CD8-positive, alpha-beta memory T cell (primary cell): ENCODE measurements at regions not wholly inside any gene's neighbourhood (a gene's known extent, or its start where the extent isn't known, plus 50 kb on each side); places are given as distances from the start of the nearest gene placed in this dataset.

ENCODE experiments used
- CTCF ChIA-PET: fragments of 350-600 bp; sonication (Branson Sonifier 250); formaldehyde crosslinking; loops from one replicate; lab custom pipeline; 2021; ENCODE audit warnings: antibody characterized with exemption; lab: Charles Lee
- POLR2A ChIA-PET: fragments of 350-600 bp; sonication (Branson Sonifier 250); formaldehyde crosslinking; loops from one replicate; lab custom pipeline; 2021; ENCODE audit warnings: antibody characterized with exemption; lab: Charles Lee
- DNase-seq, 5 donors: peaks; one replicate each; pipeline versions ENCODE4 v3.0.0 to v3.0.0-alpha.2; 2020 to 2022; ENCODE audit warnings: mixed read lengths in 1 of 5
- H3K27ac ChIP-seq: one replicate; pipeline ENCODE4 v1.7.0; 2013; ENCODE audit warnings: low read depth, mild to moderate bottlenecking, low read length, moderate library complexity
- H3K27me3 ChIP-seq: 2 replicates; pipeline ENCODE4 v1.7.0; 2013; ENCODE audit warnings: low read length, mild to moderate bottlenecking; ENCODE audit not compliant: insufficient read depth, poor library complexity, severe bottlenecking
- H3K36me3 ChIP-seq: 2 replicates; pipeline ENCODE4 v1.7.0; 2013; ENCODE audit warnings: mild to moderate bottlenecking, low read length, moderate library complexity; ENCODE audit not compliant: insufficient read depth
- H3K4me1 ChIP-seq: 2 replicates; pipeline ENCODE4 v1.7.0; 2013; ENCODE audit warnings: mild to moderate bottlenecking, low read length, moderate library complexity; ENCODE audit not compliant: insufficient read depth
- H3K4me3 ChIP-seq: 2 replicates; pipeline ENCODE4 v1.7.0; 2013; ENCODE audit warnings: mild to moderate bottlenecking, low read length
- H3K9me3 ChIP-seq: 2 replicates; pipeline ENCODE4 v1.7.0; 2013; ENCODE audit warnings: mild to moderate bottlenecking, low read length
- H3K27ac Mint-ChIP-seq, 8 donors: one replicate each; pipeline ENCODE4 v1.8.0; 2020 to 2021; ENCODE audit warnings: mixed read lengths in 8 of 8, mild to moderate bottlenecking in 6 of 8, inconsistent platforms in 3 of 8, moderate library complexity in 3 of 8
- H3K27me3 Mint-ChIP-seq, 2 donors: one replicate each; pipeline ENCODE4 v1.8.0; 2020 to 2021; ENCODE audit warnings: mixed read lengths in 2 of 2, mild to moderate bottlenecking in 1 of 2, moderate library complexity in 1 of 2
- H3K36me3 Mint-ChIP-seq, 3 donors: one replicate each; pipeline ENCODE4 v1.8.0; 2020 to 2021; ENCODE audit warnings: mixed read lengths in 3 of 3, inconsistent platforms in 1 of 3, mild to moderate bottlenecking in 1 of 3
- H3K4me1 Mint-ChIP-seq, 3 donors: one replicate each; pipeline ENCODE4 v1.8.0; 2020 to 2021; ENCODE audit warnings: mixed read lengths in 3 of 3, inconsistent platforms in 1 of 3, mild to moderate bottlenecking in 1 of 3
- H3K4me3 Mint-ChIP-seq, 7 donors: one replicate each; pipeline ENCODE4 v1.8.0; 2020 to 2021; ENCODE audit warnings: mixed read lengths in 7 of 7, mild to moderate bottlenecking in 6 of 7, moderate library complexity in 4 of 7, inconsistent platforms in 2 of 7
- H3K9me3 Mint-ChIP-seq, 5 donors: one replicate each; pipeline ENCODE4 v1.8.0; 2020 to 2022; ENCODE audit warnings: mixed read lengths in 5 of 5, mild to moderate bottlenecking in 3 of 5, moderate library complexity in 2 of 5, inconsistent platforms in 1 of 5

- H3K36me3 Mint-ChIP-seq = peaks cover 0 to 13% (median 2%) of the 10 kb centered on the region in 3 donors
- H3K9me3 Mint-ChIP-seq = no peaks in the 10 kb centered on the region
- peaks cover 83 to 96% (median 96%) of the 10 kb centered on the region in 3 donors for H3K4me1 Mint-ChIP-seq
- DNase-seq = no peak
- H3K4me1 ChIP-seq = peaks cover 78% of the 10 kb centered on the region
- no peaks in the 10 kb centered on the region for H3K27me3 Mint-ChIP-seq
- ChIA-PET POLR2A (interaction anchor here (0.9 to 2.8 kb wide), 2 partner anchors 12 to 33 kb away, joined by 3 to 12 read pairs; no protein-coding TSS in a partner anchor), CTCF (interaction anchor here (1.9 to 7.1 kb wide), 4 partner anchors 12 to 182 kb away, joined by 7 to 77 read pairs (median 14); no protein-coding TSS in a partner anchor)
- H3K4me3 Mint-ChIP-seq = peak overlapping the region; percentile 55 to 99 (median 95)
- peak overlapping the region; percentile 16 for H3K4me3 ChIP-seq
- no peaks in the 10 kb centered on the region for H3K36me3 ChIP-seq
- no peaks in the 10 kb centered on the region for H3K9me3 ChIP-seq
- no peak overlapping the region for H3K27ac ChIP-seq
- peak overlapping the region; percentile 80 to 99 (median 97) for H3K27ac Mint-ChIP-seq
- H3K27me3 ChIP-seq = no peaks in the 10 kb centered on the region
Measured at GRCh38 chr6:25038300-25038699, 102.5 kb upstream of the RIPOR2 start.

GRCh38 chr6:25038999-25039398, 103.2 kb upstream of the RIPOR2 start:
- ChIA-PET CTCF (interaction anchor here (1.9 to 7.1 kb wide), 4 partner anchors 12 to 183 kb away, joined by 7 to 77 read pairs (median 14); no protein-coding TSS in a partner anchor), POLR2A (interaction anchor here (0.8 to 2.8 kb wide), 3 partner anchors 13 to 32 kb away, joined by 3 to 12 read pairs (median 3); no protein-coding TSS in a partner anchor)
- Mint-ChIP-seq H3K36me3 (peaks cover 0 to 13% (median 2%) of the 10 kb centered on the region in 3 donors), H3K27me3 (no peaks in the 10 kb centered on the region), H3K27ac (peak overlapping the region; percentile 80 to 100 (median 97)), H3K4me1 (peaks cover 82 to 94% (median 93%) of the 10 kb centered on the region in 3 donors), H3K4me3 (peak overlapping the region; percentile 81 to 99 (median 96)), H3K9me3 (no peaks in the 10 kb centered on the region)
- Histone ChIP-seq H3K27ac (no peak overlapping the region), H3K36me3 (no peaks in the 10 kb centered on the region), H3K4me3 (peak overlapping the region; percentile 32), H3K4me1 (peaks cover 81% of the 10 kb centered on the region), H3K9me3 (no peaks in the 10 kb centered on the region), H3K27me3 (no peaks in the 10 kb centered on the region)
- no peak for DNase-seq

GRCh38 chr6:25041485-25042035, 105.8 kb upstream of the RIPOR2 start:
- no peak for DNase-seq
- Histone ChIP-seq H3K36me3 (no peaks in the 10 kb centered on the region), H3K27ac (peak overlapping the region; percentile 67), H3K27me3 (no peaks in the 10 kb centered on the region), H3K4me1 (peaks cover 60% of the 10 kb centered on the region), H3K4me3 (peak overlapping the region; percentile 85), H3K9me3 (no peaks in the 10 kb centered on the region)
- H3K9me3 Mint-ChIP-seq = no peaks in the 10 kb centered on the region
- peak overlapping the region; percentile 94 to 99 (median 96) for H3K4me3 Mint-ChIP-seq
- peaks cover 61 to 71% (median 69%) of the 10 kb centered on the region in 3 donors for H3K4me1 Mint-ChIP-seq
- H3K27ac Mint-ChIP-seq = peak overlapping the region; percentile 93 to 100 (median 98)
- no peaks in the 10 kb centered on the region for H3K27me3 Mint-ChIP-seq
- peaks cover 0 to 8% (median 2%) of the 10 kb centered on the region in 3 donors for H3K36me3 Mint-ChIP-seq
- ChIA-PET POLR2A (interaction anchor here (0.6 to 1.5 kb wide), 6 partner anchors 9 to 266 kb away, joined by 3 to 7 read pairs (median 4); no protein-coding TSS in a partner anchor), CTCF (interaction anchor here (1.1 to 4.2 kb wide), 8 partner anchors 11 to 131 kb away, joined by 3 to 34 read pairs (median 10); no protein-coding TSS in a partner anchor)

- peaks cover 57 to 66% (median 64%) of the 10 kb centered on the region in 3 donors for H3K4me1 Mint-ChIP-seq
- Histone ChIP-seq H3K4me3 (peak overlapping the region; percentile 85), H3K27ac (peak overlapping the region; percentile 67), H3K9me3 (no peaks in the 10 kb centered on the region), H3K27me3 (no peaks in the 10 kb centered on the region), H3K4me1 (peaks cover 55% of the 10 kb centered on the region), H3K36me3 (no peaks in the 10 kb centered on the region)
- H3K9me3 Mint-ChIP-seq = no peaks in the 10 kb centered on the region
- H3K27me3 Mint-ChIP-seq = no peaks in the 10 kb centered on the region
- H3K27ac Mint-ChIP-seq = peak overlapping the region; percentile 93 to 100 (median 98)
- peak; percentile 38 to 68 (median 52) for DNase-seq
- H3K4me3 Mint-ChIP-seq = peak overlapping the region; percentile 94 to 99 (median 96)
- CTCF ChIA-PET = interaction anchor here (1.0 to 4.2 kb wide), 11 partner anchors 8 to 131 kb away, joined by 3 to 34 read pairs (median 7); no protein-coding TSS in a partner anchor
- peaks cover 0 to 8% (median 2%) of the 10 kb centered on the region in 3 donors for H3K36me3 Mint-ChIP-seq
- POLR2A ChIA-PET = interaction anchor here (0.6 to 1.5 kb wide), 6 partner anchors 9 to 266 kb away, joined by 3 to 7 read pairs (median 4); no protein-coding TSS in a partner anchor
Measured at GRCh38 chr6:25042036-25042521, 106.3 kb upstream of the RIPOR2 start.

GRCh38 chr6:25042536-25042935, 106.8 kb upstream of the RIPOR2 start:
- peaks cover 50% of the 10 kb centered on the region for H3K4me1 ChIP-seq

GRCh38 chr6:25042984-25043725, 107.4 kb upstream of the RIPOR2 start:
- POLR2A ChIA-PET = interaction anchor here (1.5 kb wide), 1 partner anchor 10 kb away, joined by 7 read pairs; no protein-coding TSS in a partner anchor
- H3K9me3 Mint-ChIP-seq = no peaks in the 10 kb centered on the region
- H3K4me1 Mint-ChIP-seq = peaks cover 46 to 55% (median 53%) of the 10 kb centered on the region in 3 donors
- peak overlapping the region; percentile 93 to 100 (median 98) for H3K27ac Mint-ChIP-seq
- H3K4me3 Mint-ChIP-seq = peak overlapping the region; percentile 94 to 99 (median 96)
- DNase-seq = no peak
- Histone ChIP-seq H3K27me3 (no peaks in the 10 kb centered on the region), H3K4me1 (peaks cover 45% of the 10 kb centered on the region), H3K4me3 (no peak overlapping the region), H3K27ac (no peak overlapping the region), H3K9me3 (no peaks in the 10 kb centered on the region), H3K36me3 (no peaks in the 10 kb centered on the region)
- no peaks in the 10 kb centered on the region for H3K27me3 Mint-ChIP-seq
- CTCF ChIA-PET = interaction anchor here (0.8 to 3.2 kb wide), 12 partner anchors 9 to 51 kb away, joined by 3 to 34 read pairs (median 6); no protein-coding TSS in a partner anchor
- H3K36me3 Mint-ChIP-seq = peaks cover 0 to 7% (median 0%) of the 10 kb centered on the region in 3 donors

More at GRCh38 chr6:25042536-25042935, 106.8 kb upstream of the RIPOR2 start:
- Mint-ChIP-seq H3K27ac (peak overlapping the region; percentile 93 to 100 (median 98)), H3K4me1 (peaks cover 53 to 61% (median 59%) of the 10 kb centered on the region in 3 donors), H3K36me3 (peaks cover 0 to 8% (median 1%) of the 10 kb centered on the region in 3 donors), H3K27me3 (no peaks in the 10 kb centered on the region), H3K9me3 (no peaks in the 10 kb centered on the region), H3K4me3 (peak overlapping the region; percentile 94 to 99 (median 96))
- no peaks in the 10 kb centered on the region for H3K9me3 ChIP-seq
- H3K27ac ChIP-seq = peak overlapping the region; percentile 67
- no peaks in the 10 kb centered on the region for H3K27me3 ChIP-seq
- ChIA-PET POLR2A (interaction anchor here (0.7 to 1.5 kb wide), 3 partner anchors 10 to 267 kb away, joined by 3 to 7 read pairs (median 4); no protein-coding TSS in a partner anchor), CTCF (interaction anchor here (0.8 to 4.2 kb wide), 13 partner anchors 8 to 132 kb away, joined by 3 to 34 read pairs (median 7); no protein-coding TSS in a partner anchor)
- no peaks in the 10 kb centered on the region for H3K36me3 ChIP-seq
- peak overlapping the region; percentile 85 for H3K4me3 ChIP-seq
- peak in 2 of 5 donors; percentile 43 to 59 for DNase-seq

- no peak overlapping the region for H3K27ac ChIP-seq
- H3K4me1 Mint-ChIP-seq = peaks cover 42 to 48% (median 46%) of the 10 kb centered on the region in 3 donors
Measured at GRCh38 chr6:25043892-25044291, 108.1 kb upstream of the RIPOR2 start.

More at GRCh38 chr6:25043892-25044291, 108.1 kb upstream of the RIPOR2 start:
- Histone ChIP-seq H3K9me3 (no peaks in the 10 kb centered on the region), H3K27me3 (no peaks in the 10 kb centered on the region), H3K4me1 (peaks cover 38% of the 10 kb centered on the region), H3K4me3 (no peak overlapping the region), H3K36me3 (no peaks in the 10 kb centered on the region)
- Mint-ChIP-seq H3K9me3 (no peaks in the 10 kb centered on the region), H3K27me3 (no peaks in the 10 kb centered on the region), H3K27ac (peak overlapping the region in 5 of 8 donors; percentile 16 to 100 (median 88)), H3K4me3 (peak overlapping the region in 3 of 7 donors; percentile 2 to 98 (median 25)), H3K36me3 (peaks cover 0 to 7% (median 0%) of the 10 kb centered on the region in 3 donors)
- DNase-seq = no peak
- CTCF ChIA-PET = interaction anchor here (0.8 to 3.2 kb wide), 7 partner anchors 9 to 41 kb away, joined by 3 to 34 read pairs (median 10); no protein-coding TSS in a partner anchor
- POLR2A ChIA-PET = no interaction called here
